VCaP (cell line): ENCODE measurements at regions not wholly inside any gene's neighbourhood (a gene's known extent, or its start where the extent isn't known, plus 50 kb on each side); places are given as distances from the start of the nearest gene placed in this dataset.

Experiments used
- H3K27ac ChIP-seq: fragments of 450-650 bp; 2 replicates; pipeline ENCODE4 v1.5.1; 2017
- CTCF ChIP-seq: fragments of 450-650 bp; conservative IDR thresholded peaks from 2 replicates; pipeline ENCODE4 v1.5.1; 2017; ENCODE audit warnings: mild to moderate bottlenecking, moderate library complexity

DNA sequence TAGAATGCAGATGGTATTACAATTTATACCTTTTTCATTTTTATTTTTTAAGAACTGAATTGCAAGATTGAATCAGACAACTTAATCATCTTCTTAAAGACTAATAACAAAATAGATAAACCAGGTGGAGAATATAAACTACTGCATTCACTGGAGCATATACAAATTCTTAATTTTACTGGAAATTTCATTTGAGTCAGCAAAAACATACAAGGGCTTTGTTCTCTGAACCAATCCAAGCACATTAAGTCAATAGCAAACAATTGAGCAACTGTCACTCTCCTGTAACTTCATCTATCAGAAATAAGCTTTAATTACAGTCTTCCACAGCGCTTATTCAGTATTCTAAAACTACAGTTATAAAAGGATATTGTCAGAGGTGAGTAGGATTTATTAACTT lies 167.4 kb upstream of the OBI1 start:
- H3K27ac ChIP-seq: no peak overlapping the region
- TF ChIP-seq CTCF: no peak

DNA sequence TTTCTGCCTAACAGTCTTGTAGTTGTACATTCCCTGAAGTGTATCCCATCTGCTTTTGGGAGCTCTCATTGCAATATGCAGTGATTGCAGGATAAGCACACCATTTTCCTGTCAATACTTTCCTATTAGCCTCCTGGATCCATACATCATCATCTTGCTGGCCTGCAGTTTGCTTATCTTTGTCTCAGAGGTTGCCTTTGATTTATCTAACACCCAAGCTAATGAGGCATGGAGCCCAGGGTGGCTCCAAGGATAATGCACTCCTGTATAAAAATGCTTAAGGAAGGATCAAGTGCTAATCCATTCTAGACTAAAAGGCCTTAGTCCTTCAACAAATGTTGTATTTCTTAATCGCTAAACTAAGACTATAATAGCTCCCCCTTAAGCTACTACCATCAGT lies 161.6 kb upstream of the OBI1 start:
- H3K27ac ChIP-seq: no peak overlapping the region
- TF ChIP-seq CTCF: no peak

GRCh38 chr13:78816592-78816991 lies 157.6 kb upstream of the OBI1 start:
- H3K27ac ChIP-seq: no peak overlapping the region
- no peak for TF ChIP-seq CTCF

- no peak for TF ChIP-seq CTCF
- H3K27ac ChIP-seq: no peak overlapping the region
These were observed 157.2 kb upstream of the OBI1 start for GRCh38 chr13:78816154-78816553.

GRCh38 chr13:78806457-78806856 lies 147.5 kb upstream of the OBI1 start:
- no peak overlapping the region for H3K27ac ChIP-seq
- TF ChIP-seq CTCF: peak; percentile 53; the same call in 1 of the 2 replicates

GRCh38 chr13:78802912-78803311 lies 144.0 kb upstream of the OBI1 start:
- no peak for TF ChIP-seq CTCF
- no peak overlapping the region for H3K27ac ChIP-seq

DNA sequence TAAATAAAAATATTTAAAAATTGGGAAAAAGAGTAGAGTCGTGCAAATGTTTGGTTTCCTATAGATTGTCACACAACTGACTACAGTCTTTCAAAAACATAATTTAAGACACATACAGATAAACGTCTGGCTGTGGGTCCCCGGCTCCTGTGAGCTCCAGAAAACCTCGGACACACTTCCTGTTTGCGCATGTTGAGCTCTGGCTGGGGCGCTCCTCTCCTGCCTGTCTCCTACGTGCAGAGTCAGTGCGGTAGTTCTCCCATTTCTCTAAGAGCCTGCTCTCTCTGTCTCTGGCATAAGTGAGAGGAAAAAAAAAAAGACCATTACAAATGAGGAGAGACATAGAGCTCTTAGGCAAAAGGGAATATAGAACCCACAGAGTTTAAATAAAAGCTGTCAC lies 128.2 kb upstream of the OBI1 start:
- TF ChIP-seq CTCF: no peak
- no peak overlapping the region for H3K27ac ChIP-seq

GRCh38 chr13:78786459-78786858 lies 127.5 kb upstream of the OBI1 start:
- TF ChIP-seq CTCF: no peak
- no peak overlapping the region for H3K27ac ChIP-seq
